Neuron (in vitro differentiated cells): ENCODE measurements at regions not wholly inside any gene's neighbourhood (a gene's known extent, or its start where the extent isn't known, plus 50 kb on each side); places are given as distances from the start of the nearest gene placed in this dataset.
A peak's percentile ranks its signal among the peaks of the same experiment; 100 is the strongest.
"Not testable (repeated sequence)": the region's sequence is repeated elsewhere in the genome, so short reads cannot be mapped to it uniquely, and the experiment has no call there.

Source experiments
- H2AFZ ChIP-seq: one replicate; pipeline ENCODE4 v1.6.1; 2013; ENCODE audit warnings: low read depth, mild to moderate bottlenecking, inconsistent platforms, low read length, moderate library complexity
- H3K27me3 ChIP-seq: one replicate; pipeline ENCODE4 v1.6.1; 2013; ENCODE audit warnings: low read length; ENCODE audit not compliant: insufficient read depth
- H3K36me3 ChIP-seq: one replicate; pipeline ENCODE4 v1.6.1; 2013; ENCODE audit warnings: low read length; ENCODE audit not compliant: insufficient read depth
- H3K4me1 ChIP-seq: one replicate; pipeline ENCODE4 v1.6.1; 2013; ENCODE audit warnings: low read length; ENCODE audit not compliant: insufficient read depth
- H3K4me3 ChIP-seq: 2 replicates; pipeline ENCODE4 v1.5.1; 2013; ENCODE audit warnings: mild to moderate bottlenecking, low read length, moderate library complexity
- H3K9me3 ChIP-seq: one replicate; pipeline ENCODE4 v1.6.1; 2013; ENCODE audit warnings: low read length

DNA sequence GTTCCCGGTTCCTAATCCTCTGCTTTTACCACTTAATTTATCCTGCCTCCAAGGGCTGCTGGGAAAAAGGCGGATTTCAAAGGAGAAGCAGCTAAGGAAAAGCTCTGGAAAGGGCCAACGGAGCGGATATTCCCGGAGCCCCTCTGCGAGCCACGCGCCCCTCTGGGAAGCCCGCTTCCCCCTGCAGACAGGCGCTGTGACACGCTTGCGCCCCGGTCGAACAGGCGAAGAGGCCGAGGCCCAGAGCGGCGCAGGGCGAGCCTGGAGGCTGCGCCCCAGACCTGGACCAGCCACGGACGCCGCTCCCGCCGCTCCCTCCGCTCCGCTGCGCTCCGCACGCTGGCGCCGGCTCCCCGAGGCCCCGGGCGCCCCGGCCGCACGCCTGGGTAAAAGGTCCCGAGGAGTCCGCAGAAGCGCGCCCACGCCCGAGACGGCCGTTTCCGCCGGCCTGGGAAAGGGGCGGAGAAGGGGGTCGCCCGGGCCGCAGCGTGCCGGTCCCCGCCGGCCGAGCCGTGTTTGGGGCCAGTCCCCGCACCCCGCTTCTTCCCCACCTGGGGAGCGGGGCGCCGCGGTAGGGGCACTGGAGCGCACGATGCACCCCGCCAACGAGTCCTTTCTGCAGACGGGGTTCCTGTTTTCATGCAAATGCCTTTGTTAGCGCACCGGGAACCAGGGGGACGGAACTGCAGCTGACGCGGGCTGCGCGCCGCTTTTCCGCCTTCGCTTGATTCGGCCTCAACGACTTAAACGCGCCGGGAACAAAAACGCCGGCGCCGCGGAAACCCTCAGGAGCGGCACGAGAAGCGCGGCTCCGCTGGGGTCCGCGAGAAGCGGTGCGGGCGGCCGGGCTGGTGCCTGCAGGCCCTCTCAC lies 91.9 kb upstream of the SIRPA start:
- peaks cover 39% of the 10 kb centered on the region for H3K27me3 ChIP-seq
- peak overlapping the region; percentile 54 for H3K4me3 ChIP-seq
- H2AFZ ChIP-seq: peak overlapping the region; percentile 85
- H3K4me1 ChIP-seq: peaks cover 13% of the 10 kb centered on the region
- no peaks in the 10 kb centered on the region for H3K36me3 ChIP-seq
- H3K9me3 ChIP-seq: no peaks in the 10 kb centered on the region

DNA sequence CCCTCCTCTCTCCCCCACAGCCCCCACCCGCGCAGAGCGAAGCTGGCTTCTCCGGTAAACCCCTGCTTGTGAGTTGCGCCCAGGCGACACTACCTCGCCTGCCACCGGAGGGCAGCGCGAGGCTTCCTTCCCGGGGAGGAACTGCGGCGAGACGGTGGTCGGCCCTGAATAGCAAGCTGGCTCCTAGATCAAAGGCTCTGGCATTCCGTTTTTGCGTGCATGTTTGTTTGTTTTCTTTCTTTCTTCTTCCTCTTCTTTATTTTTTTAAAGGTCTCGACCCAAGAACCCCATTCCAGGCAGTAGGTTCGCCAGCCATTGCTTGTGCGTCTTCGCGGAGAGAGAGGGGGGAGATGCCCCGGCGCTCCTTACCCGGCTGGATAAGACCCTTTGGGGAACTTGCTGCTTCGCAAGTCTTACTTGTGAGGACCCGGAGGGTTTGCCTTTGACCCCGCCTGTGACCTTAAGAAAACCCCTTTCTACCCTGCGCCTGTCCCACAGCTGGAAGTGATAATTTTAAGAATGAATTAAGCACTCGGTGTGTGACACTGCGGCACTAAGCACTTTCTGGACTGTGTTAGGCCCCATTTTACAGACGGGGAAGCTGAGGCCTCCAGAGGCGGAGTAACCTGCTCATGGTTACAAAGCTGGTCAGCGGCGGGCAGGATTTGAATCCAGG lies 92.7 kb upstream of the SIRPA start:
- Histone ChIP-seq H2AFZ (peak overlapping the region; percentile 85), H3K4me1 (peaks cover 13% of the 10 kb centered on the region), H3K9me3 (no peaks in the 10 kb centered on the region), H3K4me3 (peak overlapping the region; percentile 54), H3K36me3 (no peaks in the 10 kb centered on the region), H3K27me3 (peaks cover 38% of the 10 kb centered on the region)

DNA sequence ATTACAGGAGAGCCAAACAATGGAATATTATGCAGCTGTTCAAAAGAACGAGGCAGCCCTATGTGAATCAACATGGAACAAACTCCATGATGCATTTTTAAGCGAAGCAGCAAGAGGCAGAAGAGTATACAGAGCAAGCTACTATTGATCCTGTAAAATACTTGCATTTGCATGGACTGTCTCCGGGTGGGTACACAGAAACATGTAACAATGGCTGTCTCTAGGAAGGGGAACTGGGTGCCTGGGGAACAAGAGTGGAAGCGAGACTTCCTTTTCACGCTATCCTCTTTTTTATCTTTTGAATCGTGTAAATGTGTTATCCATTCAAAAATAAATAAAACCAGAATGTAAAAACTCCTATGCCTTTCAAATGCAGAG lies 93.3 kb upstream of the SIRPA start:
- Histone ChIP-seq H2AFZ (no peak overlapping the region), H3K4me1 (peaks cover 13% of the 10 kb centered on the region), H3K9me3 (no peaks in the 10 kb centered on the region), H3K36me3 (no peaks in the 10 kb centered on the region), H3K27me3 (peaks cover 33% of the 10 kb centered on the region), H3K4me3 (no peak overlapping the region)

DNA sequence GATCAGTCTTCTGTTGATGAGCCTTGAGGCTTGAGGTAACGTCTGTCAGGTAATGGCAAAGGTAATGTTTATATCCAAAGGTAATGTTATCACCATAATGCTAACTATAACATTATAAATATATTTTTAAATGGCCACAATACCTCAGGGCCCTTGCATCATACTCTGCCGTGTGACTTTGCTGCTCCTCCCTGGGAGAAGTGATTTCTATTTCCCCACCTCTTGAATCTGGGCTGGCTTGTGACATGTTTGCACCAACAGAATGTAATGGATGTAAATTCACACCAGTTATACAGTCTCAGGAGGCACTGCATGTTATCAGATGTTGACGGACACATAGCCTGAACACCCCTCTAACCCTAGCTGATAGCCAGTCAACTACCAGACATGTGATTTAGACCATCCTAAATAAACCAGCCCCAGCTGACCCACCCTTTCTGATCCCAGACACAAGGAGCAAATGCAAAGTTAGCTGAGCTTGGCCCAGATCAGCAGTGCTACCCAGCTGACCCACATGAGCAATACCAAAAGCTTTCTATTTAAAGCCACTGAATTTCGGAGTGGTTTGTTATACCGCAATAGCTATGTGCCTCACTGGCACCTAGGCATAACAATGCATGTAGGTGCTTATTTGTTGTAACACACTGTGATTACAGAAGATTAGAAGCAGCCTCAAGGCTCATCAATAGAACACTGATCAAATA lies 93.8 kb upstream of the SIRPA start:
- Histone ChIP-seq H3K4me3 (no peak overlapping the region), H3K9me3 (no peaks in the 10 kb centered on the region), H3K36me3 (no peaks in the 10 kb centered on the region), H3K27me3 (peaks cover 31% of the 10 kb centered on the region), H2AFZ (no peak overlapping the region), H3K4me1 (peaks cover 13% of the 10 kb centered on the region)

DNA sequence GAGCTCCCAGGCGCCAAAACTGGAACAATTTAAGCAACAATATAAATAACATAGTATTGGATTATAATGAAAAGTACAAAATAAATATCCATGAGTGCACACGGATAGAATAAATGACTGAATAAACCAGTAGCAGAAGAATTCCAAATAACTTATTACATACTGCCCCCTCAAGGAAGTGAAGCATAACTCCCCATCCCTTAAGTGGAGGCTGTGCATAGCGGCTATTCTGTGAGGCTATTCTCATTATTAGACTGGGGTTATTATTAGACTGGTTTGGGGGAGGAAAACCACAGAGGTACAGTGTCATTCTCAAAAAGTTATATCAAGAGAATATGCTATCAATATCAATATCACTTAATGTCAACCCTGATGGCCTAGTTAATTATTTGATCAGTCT lies 94.4 kb upstream of the SIRPA start:
- peaks cover 29% of the 10 kb centered on the region for H3K27me3 ChIP-seq
- H2AFZ ChIP-seq: no peak overlapping the region
- no peaks in the 10 kb centered on the region for H3K9me3 ChIP-seq
- no peak overlapping the region for H3K4me3 ChIP-seq
- no peaks in the 10 kb centered on the region for H3K36me3 ChIP-seq
- H3K4me1 ChIP-seq: peaks cover 13% of the 10 kb centered on the region

DNA sequence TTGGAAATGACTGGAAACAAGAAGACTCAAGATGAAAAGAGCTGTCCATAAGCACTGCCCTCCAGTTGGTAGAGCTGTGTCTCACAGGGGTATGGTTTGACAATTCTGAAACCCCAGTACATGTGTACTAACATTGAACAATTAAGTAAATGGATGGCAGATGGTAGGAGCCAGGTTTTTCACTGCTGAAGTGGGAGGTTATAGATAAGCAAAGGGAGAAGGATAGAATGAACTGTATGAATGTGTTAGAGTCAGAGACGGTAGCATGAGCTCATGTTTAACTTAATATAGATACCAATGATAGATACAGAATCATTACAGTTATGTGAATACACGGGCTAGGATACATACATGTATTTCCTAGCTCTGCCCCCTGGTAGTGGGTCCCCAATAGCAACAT lies 95.0 kb upstream of the SIRPA start:
- Histone ChIP-seq H3K4me3 (no peak overlapping the region), H3K36me3 (no peaks in the 10 kb centered on the region), H3K27me3 (peaks cover 24% of the 10 kb centered on the region), H3K4me1 (peaks cover 13% of the 10 kb centered on the region), H2AFZ (no peak overlapping the region), H3K9me3 (no peaks in the 10 kb centered on the region)

DNA sequence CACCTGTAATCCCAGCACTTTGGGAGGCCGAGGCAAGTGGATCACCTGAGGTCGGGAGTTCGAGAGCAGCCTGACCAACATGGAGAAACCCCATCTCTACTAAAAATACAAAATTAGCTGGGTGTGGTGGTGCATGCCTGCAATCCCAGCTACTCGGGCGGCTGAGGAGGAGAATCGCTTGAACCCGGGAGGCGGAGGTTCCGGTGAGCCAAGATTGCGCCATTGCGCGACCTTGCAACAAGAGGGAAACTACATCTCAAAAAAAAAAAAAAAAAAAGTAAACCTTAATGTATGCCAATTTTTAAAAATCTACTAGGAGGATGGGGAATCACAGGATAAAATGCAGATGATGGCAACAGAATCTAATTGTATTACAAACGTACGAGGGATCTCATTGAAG lies 95.5 kb upstream of the SIRPA start:
- Histone ChIP-seq H3K4me1 (peaks cover 13% of the 10 kb centered on the region), H3K27me3 (peaks cover 23% of the 10 kb centered on the region)
- not testable (repeated sequence) for H3K4me3 ChIP-seq

DNA sequence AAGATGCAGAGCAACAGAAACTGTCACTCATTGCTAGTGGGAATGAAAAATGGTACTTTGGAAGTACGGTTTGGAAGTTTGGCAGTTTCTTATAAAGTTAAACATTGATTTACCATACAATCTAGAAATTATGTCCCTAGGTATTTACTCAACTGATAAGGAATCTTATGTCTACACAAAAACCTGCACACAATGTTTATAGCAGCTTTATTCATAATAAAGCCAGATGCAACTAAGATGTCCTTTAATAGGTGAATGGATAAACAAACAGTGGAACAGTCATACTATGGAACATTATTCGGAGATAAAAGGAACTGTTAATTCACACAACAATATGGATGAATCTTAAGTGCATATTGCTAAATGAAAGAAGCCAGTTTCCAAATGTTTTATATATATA lies 96.2 kb upstream of the SIRPA start:
- Histone ChIP-seq H3K4me3 (no peak overlapping the region), H3K27me3 (peaks cover 16% of the 10 kb centered on the region), H3K9me3 (no peaks in the 10 kb centered on the region), H3K4me1 (peaks cover 13% of the 10 kb centered on the region), H3K36me3 (no peaks in the 10 kb centered on the region), H2AFZ (no peak overlapping the region)

More for the DNA sequence above, 95.5 kb upstream of the SIRPA start:
- not testable (repeated sequence) for H3K9me3 ChIP-seq, H3K36me3 ChIP-seq, H2AFZ ChIP-seq

DNA sequence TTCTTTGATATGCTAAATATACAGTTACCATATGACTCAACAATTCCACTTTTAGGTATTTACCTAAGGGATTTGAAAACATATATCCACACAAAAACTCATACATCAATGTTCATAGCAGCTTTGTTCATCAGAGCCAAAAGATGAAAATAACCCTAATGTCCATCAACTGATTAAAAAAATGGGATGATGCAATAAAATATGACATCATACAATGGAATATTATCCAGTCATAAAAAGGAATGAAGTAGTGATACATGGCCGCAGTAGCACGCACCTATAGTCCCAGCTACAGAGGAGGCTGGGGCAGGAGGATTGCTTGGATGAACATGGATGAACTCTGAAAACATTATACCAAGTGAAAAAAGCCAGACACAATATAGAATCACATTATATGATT lies 101.4 kb upstream of the SIRPA start:
- Histone ChIP-seq H3K27me3 (peaks cover 12% of the 10 kb centered on the region), H3K36me3 (no peaks in the 10 kb centered on the region), H3K4me1 (no peaks in the 10 kb centered on the region), H3K9me3 (no peaks in the 10 kb centered on the region), H2AFZ (no peak overlapping the region), H3K4me3 (no peak overlapping the region)

DNA sequence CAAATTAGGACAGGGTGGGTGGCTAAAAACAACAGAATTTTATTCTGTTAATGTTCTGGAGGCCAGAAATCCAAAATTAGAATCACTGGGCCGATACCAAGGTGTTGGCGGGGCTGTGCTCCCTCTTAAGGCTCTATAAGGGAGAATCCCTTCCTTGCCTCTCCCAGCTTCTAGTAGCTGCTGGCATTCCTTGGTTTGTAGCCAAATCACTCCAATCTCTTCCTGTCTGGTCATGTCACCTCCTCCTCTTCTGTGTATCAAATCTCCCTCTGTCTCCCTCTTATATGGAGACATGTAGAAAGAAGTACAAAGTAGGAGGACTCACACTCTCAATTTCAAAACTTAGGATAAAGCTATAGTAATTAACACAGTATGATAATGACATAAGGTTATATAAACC lies 102.9 kb upstream of the SIRPA start:
- Histone ChIP-seq H3K9me3 (no peaks in the 10 kb centered on the region), H3K36me3 (no peaks in the 10 kb centered on the region), H3K4me3 (no peak overlapping the region)

DNA sequence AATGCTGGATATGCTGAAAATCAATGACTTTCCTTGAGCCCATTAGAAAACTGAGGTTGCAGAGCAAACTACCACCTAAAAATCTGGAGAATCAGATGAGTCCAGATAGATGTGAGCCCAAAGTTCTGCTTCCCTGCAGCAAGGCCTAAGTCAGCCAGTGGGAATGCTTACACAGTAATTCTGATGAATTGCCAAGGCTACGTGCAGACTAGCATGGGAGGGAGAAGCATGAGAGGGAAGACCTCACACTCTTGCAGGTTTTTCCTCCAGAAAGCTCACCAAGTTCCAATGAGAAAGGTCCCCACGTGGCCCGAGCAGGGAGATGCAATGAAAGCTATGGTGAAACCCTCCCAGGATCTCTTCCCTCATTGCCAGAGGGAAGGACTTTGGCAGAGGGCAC lies 104.8 kb upstream of the SIRPA start:
- Histone ChIP-seq H2AFZ (no peak overlapping the region), H3K9me3 (no peaks in the 10 kb centered on the region), H3K36me3 (no peaks in the 10 kb centered on the region), H3K4me1 (no peaks in the 10 kb centered on the region), H3K27me3 (peaks cover 19% of the 10 kb centered on the region), H3K4me3 (no peak overlapping the region)

More for the DNA sequence above, 102.9 kb upstream of the SIRPA start:
- Histone ChIP-seq H3K4me1 (no peaks in the 10 kb centered on the region), H2AFZ (no peak overlapping the region), H3K27me3 (peaks cover 13% of the 10 kb centered on the region)

DNA sequence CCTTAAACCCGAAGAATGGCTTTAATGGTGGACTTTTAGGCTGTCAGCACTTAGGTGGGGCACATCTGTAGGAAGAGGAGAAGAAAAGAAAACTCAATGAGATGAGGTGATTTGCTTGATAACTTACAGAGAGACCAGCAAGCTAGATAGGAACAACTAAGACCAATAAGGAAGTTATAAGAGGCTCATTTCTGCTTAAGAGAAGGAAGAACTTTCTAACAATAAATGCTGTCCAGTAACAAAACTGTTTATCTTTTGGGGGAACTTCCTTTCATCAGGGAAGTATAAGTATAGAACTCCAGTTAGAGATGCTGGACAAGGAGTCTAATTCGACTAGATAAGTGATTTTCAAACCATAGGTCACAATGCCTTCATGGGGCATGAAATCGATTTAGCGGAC lies 107.2 kb upstream of the SIRPA start:
- H3K36me3 ChIP-seq: no peaks in the 10 kb centered on the region
- H3K4me3 ChIP-seq: no peak overlapping the region
- H3K27me3 ChIP-seq: peaks cover 23% of the 10 kb centered on the region
- no peak overlapping the region for H2AFZ ChIP-seq
- H3K9me3 ChIP-seq: no peaks in the 10 kb centered on the region
- H3K4me1 ChIP-seq: no peaks in the 10 kb centered on the region

DNA sequence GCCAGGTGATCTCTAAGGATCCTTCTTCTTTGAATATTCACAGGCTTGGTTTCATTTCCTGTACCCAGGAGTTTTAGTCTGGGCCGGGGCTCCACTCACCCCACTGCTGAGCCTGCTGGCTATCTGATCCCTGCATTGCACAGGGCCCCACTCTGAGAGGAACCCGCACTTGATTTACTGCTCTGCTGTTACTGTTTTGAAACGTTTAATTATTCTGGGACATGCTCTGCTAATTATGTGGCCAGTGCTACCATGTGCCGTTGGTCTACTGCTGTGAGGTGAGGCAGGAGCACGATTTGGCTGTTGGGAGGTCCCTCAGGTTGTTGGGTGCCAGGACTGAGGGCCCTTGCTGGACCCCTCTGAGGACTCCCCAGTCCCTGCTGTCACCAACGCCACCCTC lies 108.7 kb upstream of the SIRPA start:
- no peak overlapping the region for H2AFZ ChIP-seq
- no peaks in the 10 kb centered on the region for H3K36me3 ChIP-seq
- no peaks in the 10 kb centered on the region for H3K9me3 ChIP-seq
- no peak overlapping the region for H3K4me3 ChIP-seq
- peaks cover 30% of the 10 kb centered on the region for H3K27me3 ChIP-seq
- H3K4me1 ChIP-seq: no peaks in the 10 kb centered on the region
